A549 (cell line): ENCODE measurements at regions not wholly inside any gene's neighbourhood (a gene's known extent, or its start where the extent isn't known, plus 50 kb on each side); places are given as distances from the start of the nearest gene placed in this dataset.

Source experiments
- ATAC-seq, 2 experiments: fragments of 200-7000 bp in 1 of 2; fragments of >200 bp in 1 of 2; cut with Nextera tagmentation in 1 of 2; cut with Tn5 transposase in 1 of 2; 3 replicates each; pipeline versions ENCODE4 v1.8.0 to v1.9.1; 2018 to 2020; ENCODE audit warnings: mild to moderate bottlenecking in 1 of 2, moderate library complexity in 1 of 2
- CTCF ChIA-PET: fragments of 300-600 bp; sonication (Branson Sonifier 250); formaldehyde crosslinking; extraction: SDS; loops from one replicate; lab custom pipeline; 2021; ENCODE audit warnings: antibody characterized with exemption, inconsistent platforms; lab: Yijun Ruan, JAX
- POLR2A ChIA-PET: fragments of 350-600 bp; formaldehyde crosslinking; extraction: SDS; loops from one replicate; lab custom pipeline; 2021; ENCODE audit warnings: antibody characterized with exemption, inconsistent platforms; lab: Yijun Ruan, JAX
- DNase-seq, 2 experiments: peaks; one replicate each; pipeline versions ENCODE4 v3.0.0 to v3.0.0-alpha.2; 2011 to 2016; ENCODE audit warnings: low read depth in 1 of 2, low spot score in 1 of 2
- FAIRE-seq: peaks from 2 replicates; lab custom pipeline; 2011; peaks lifted over from hg19 to GRCh38; lab: Jason Lieb, UNC
- H3K27ac ChIP-seq, 2 experiments: fragments of >200 bp; sonication (Bioruptor Twin); formaldehyde crosslinking; 3 replicates each; pipeline ENCODE4 v1.5.1; 2016 to 2017
- H3K4me1 ChIP-seq: fragments of >200 bp; sonication (Bioruptor Twin); formaldehyde crosslinking; 3 replicates; pipeline ENCODE4 v1.6.1; 2016
- H3K4me2 ChIP-seq: fragments of >200 bp; sonication (Bioruptor Twin); formaldehyde crosslinking; 3 replicates; pipeline ENCODE4 v1.6.1; 2016
- H3K4me3 ChIP-seq: fragments of >200 bp; sonication (Bioruptor Twin); formaldehyde crosslinking; 3 replicates; pipeline ENCODE4 v1.5.1; 2016
- H3K9me3 ChIP-seq: fragments of >200 bp; sonication (Bioruptor Twin); formaldehyde crosslinking; 3 replicates; pipeline ENCODE4 v1.6.1; 2016
- CBX8 ChIP-seq: fragments of 200-600 bp; sonication (generic); IDR thresholded peaks from 2 replicates; pipeline ENCODE4 v1.6.1; 2016
- ELK1 ChIP-seq: fragments of 150-350 bp; IDR thresholded peaks from 2 replicates; pipeline ENCODE4 v1.6.1; 2014; ENCODE audit warnings: low read depth, mild to moderate bottlenecking, low read length
- HMGXB4 ChIP-seq: fragments of 250-450 bp; sonication (Bioruptor Pico); IDR thresholded peaks from 2 replicates; pipeline ENCODE4 v1.5.0; 2021; ENCODE audit warnings: mild to moderate bottlenecking, moderate library complexity, borderline replicate concordance
- JUNB ChIP-seq: fragments of >200 bp; sonication (Bioruptor Twin); formaldehyde crosslinking; IDR thresholded peaks from 2 replicates; pipeline ENCODE4 v1.6.1; 2016
- KDM1A ChIP-seq: fragments of 200-600 bp; sonication (generic); IDR thresholded peaks from 2 replicates; pipeline ENCODE4 v1.6.1; 2016; ENCODE audit warnings: low read depth, mild to moderate bottlenecking
- PHF8 ChIP-seq: fragments of 200-600 bp; sonication (generic); IDR thresholded peaks from 2 replicates; pipeline ENCODE4 v1.6.1; 2016; ENCODE audit warnings: low read depth, mild to moderate bottlenecking, antibody characterized with exemption, moderate library complexity, borderline replicate concordance
- RCOR1 ChIP-seq: fragments of 150-350 bp; IDR thresholded peaks from 2 replicates; pipeline ENCODE4 v1.6.1; 2014; ENCODE audit warnings: antibody characterized with exemption, low read length, low read depth
- REST ChIP-seq: fragments of 200-600 bp; sonication (generic); IDR thresholded peaks from 2 replicates; pipeline ENCODE4 v1.6.1; 2016; ENCODE audit warnings: antibody characterized with exemption, mild to moderate bottlenecking, moderate library complexity
- TP53 ChIP-seq: fragments of 250-450 bp; sonication (Bioruptor Pico); IDR thresholded peaks from 2 replicates; pipeline ENCODE4 v1.5.0; 2021; ENCODE audit warnings: mild to moderate bottlenecking, moderate library complexity
- USF2 ChIP-seq: fragments of 450-650 bp; IDR thresholded peaks from 2 replicates; pipeline ENCODE4 v1.6.1; 2014; ENCODE audit warnings: antibody characterized with exemption
- WGBS: methylation state at CpG from one replicate; pipeline ENCODE4 v1.1.6; 2017; ENCODE audit errors: missing lambda C conversion rate; 5-methylcytosine and 5-hydroxymethylcytosine counted together

DNA sequence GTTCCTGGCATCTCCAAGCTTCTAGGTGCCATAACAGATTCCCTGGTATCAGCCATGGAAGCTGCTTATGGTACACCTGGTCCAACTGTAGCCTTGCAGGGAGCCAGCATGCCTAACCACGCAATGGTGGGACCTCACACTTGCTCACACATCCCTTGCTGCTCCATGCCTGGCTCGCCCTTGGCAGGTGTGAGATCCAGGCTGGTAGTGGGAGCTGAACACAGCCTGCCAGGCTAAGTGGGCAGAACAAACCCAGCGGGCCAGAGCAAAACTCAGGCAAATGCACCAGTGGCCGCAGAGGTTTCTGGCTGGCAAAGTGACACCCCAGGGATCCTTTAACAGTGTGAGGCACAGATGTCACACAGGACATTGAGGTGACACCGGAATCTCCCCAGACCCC lies 185.8 kb downstream of the NDUFA10 start (continued):
- no peak for TF ChIP-seq REST
- no peak for TF ChIP-seq KDM1A
- TF ChIP-seq TP53: no peak
- TF ChIP-seq, all 56 proteins: peak for 0

DNA sequence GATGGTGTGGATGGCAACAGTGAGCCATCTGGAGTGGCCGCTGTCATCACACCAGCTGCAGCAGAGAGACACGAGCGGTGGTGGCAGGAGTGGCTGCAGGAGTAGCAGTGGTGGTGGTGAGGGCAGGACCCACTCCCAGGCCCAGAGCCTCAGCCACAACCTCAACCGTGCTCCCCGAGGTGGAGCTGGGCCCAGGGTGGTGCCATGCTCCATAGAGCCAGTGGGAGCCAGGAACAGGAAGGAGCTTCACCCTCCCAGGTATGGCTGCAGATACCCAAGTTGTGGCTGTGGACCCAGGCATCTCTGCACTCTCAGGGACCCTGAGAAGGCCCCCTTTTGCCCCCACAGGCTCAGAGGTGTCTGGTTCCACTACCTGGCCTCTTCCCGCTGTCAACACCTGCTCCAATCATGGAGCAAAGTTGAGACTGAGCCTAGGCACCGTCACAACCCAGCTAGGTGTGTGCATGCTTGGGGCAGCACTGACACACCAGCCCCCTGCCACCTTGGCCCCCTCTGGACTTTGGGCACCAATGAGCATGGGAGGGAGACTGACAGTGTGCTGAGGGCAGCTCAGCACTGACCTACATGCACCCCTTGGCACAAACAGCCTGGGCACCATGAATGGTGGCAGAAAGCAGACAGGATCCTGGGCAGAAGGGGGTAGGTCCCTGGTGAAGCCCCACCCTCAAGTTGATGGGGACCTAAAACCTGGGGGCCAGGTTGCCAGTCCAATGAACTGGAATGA lies 188.9 kb downstream of the NDUFA10 start:
- ChIA-PET POLR2A (no interaction called here), CTCF (no interaction called here)
- no peak for FAIRE-seq
- Histone ChIP-seq H3K9me3 (peaks cover 5% of the 10 kb centered on the region; the same call in 1 of the 3 replicates), H3K4me2 (no peak overlapping the region), H3K4me1 (no peaks in the 10 kb centered on the region), H3K4me3 (no peak overlapping the region), H3K27ac (no peak overlapping the region)
- DNase-seq: no peak
- WGBS: 24% methylated on average over 7 of the region's 7 CpGs
- peak in 1 of 2 experiments; percentile 32; a peak in 1 of 6 replicates for ATAC-seq
- TF ChIP-seq JUNB (no peak), HMGXB4 (CRISPR knock-in tag) (no peak), REST (no peak), PHF8 (no peak), KDM1A (no peak), USF2 (no peak), RCOR1 (no peak), ELK1 (no peak), CBX8 (no peak)
